ENCODE measurements at regions not wholly inside any gene's neighbourhood (a gene's known extent, or its start where the extent isn't known, plus 50 kb on each side); places are given as distances from the start of the nearest gene placed in this dataset.
A peak's percentile ranks its signal among the peaks of the same experiment; 100 is the strongest.
"Not testable (repeated sequence)": the region's sequence is repeated elsewhere in the genome, so short reads cannot be mapped to it uniquely, and the experiment has no call there.

DNA sequence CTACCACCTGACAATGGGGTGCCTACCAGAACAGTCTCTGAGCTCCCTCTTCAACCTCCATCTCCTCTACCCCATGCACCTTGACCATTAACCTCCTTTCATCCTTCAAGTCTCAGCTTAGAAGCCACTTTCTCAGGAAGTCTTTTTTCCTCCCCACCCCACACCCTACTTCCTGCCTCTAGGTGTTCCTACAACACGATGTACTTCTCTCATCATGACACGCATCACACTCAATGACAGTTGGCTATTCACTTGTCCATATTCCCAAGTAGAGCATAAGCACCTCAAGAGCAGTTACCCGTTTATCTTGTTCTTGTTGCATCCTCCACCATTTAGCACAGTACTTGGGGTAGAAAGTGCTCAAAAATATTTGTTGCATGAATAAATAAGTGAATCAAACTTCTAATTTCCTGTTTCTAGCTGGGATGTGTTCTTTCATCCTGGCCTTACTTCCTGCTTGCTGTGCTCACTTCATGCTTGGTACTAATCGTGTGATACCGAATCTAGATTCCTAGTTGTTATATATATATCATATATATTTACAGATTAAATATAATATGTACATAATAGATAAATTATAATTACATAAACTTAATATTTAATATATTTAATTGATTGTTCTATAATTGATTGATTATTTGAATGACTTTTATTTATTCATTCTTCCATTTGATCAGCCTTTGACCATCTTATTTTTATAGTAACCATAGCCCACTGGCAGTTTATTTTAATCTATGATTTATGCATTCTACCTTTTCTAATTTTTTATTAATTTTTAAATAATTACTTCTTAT is 177.5 kb upstream of the TMEM45B start:
- peaks cover 0 to 5% (median 0%) of the 10 kb centered on the region in 3 donors for H3K9me3 Mint-ChIP-seq
- H3K4me3 Mint-ChIP-seq = no peak overlapping the region
- H3K27ac Mint-ChIP-seq = no peak overlapping the region
- H3K27me3 Mint-ChIP-seq = peaks cover 8% of the 10 kb centered on the region
- no peaks in the 10 kb centered on the region for H3K4me1 Mint-ChIP-seq
- H3K36me3 Mint-ChIP-seq = no peaks in the 10 kb centered on the region

DNA sequence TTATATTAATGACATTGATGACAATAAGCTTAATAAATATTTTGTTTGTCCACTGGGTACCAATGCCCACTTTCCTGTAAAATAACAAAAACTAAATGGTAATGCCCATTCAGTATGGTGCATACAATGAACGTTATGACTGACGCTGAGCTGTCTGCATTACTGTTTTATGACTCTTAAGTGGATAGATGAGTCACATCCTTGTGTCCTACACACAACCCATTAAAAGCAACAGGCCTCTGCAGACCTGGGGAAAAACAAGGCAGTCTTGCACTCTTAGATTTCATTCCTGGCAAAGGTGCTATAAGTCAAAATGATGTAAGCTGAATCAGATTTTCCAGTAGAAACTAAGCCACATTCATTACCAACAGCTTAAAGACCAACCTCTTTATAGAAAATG is 176.3 kb upstream of the TMEM45B start:
- Mint-ChIP-seq H3K36me3 (no peaks in the 10 kb centered on the region), H3K4me1 (no peaks in the 10 kb centered on the region), H3K27ac (no peak overlapping the region), H3K27me3 (peaks cover 6% of the 10 kb centered on the region), H3K4me3 (no peak overlapping the region), H3K9me3 (peaks cover 0 to 5% (median 0%) of the 10 kb centered on the region in 3 donors)

DNA sequence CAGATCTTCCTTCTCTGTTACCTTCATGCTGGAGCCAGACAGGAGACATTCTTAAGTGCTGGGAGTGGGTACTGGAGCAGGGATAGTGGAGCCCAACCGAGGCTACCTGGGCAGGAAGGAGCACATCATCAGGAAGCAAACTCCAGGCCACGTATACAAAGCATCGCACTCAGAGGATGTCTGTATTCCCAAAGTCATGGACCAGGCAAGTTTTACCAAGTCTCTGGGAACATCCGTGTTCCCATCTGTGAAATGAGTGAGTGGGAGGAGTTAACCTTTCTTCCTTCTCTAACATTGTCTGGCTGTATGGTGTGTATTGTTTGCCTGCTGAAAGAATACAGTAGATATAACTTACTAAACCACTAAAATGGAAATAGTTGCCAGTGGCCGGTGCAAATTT is 175.0 kb upstream of the TMEM45B start:
- Mint-ChIP-seq H3K36me3 (no peaks in the 10 kb centered on the region), H3K27me3 (peaks cover 4% of the 10 kb centered on the region), H3K9me3 (peaks cover 0 to 7% (median 0%) of the 10 kb centered on the region in 3 donors), H3K4me3 (no peak overlapping the region), H3K27ac (no peak overlapping the region), H3K4me1 (no peaks in the 10 kb centered on the region)

DNA sequence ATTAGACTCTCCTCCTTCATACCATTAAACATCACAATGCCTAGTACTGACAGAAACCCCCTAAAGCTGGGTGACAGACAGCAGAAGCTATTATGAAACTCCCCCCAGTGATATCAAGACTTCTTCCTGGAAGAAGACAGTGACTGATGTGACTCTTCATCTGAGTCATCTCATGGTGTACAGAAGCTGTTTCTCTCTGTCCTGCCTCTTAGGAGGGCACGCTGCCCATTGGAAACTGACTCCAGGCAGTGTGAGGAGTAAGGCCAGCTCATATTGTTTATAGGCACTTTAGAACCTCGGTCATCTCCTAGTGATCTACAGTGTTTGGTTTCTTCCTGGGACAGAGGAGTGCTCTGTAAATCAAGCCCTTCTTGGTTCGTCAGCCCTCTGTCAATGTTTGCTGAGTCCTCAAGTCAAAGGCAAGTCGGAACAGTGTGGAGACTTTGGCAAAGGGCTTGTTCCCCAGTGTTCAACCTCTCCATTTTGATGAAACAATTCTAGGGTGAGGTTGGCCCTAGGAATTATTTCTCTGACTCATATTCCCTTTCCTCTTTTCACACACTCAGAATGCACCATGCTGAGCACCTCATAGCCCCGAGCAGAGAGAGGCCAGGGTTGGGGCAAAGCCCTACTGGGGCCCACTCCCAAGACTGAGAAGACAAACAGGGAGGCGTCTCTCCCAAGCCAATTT is 172.5 kb upstream of the TMEM45B start:
- Mint-ChIP-seq H3K27ac (no peak overlapping the region), H3K4me1 (no peaks in the 10 kb centered on the region), H3K27me3 (peaks cover 4% of the 10 kb centered on the region), H3K36me3 (no peaks in the 10 kb centered on the region), H3K9me3 (peaks cover 0 to 3% (median 0%) of the 10 kb centered on the region in 3 donors), H3K4me3 (no peak overlapping the region)

DNA sequence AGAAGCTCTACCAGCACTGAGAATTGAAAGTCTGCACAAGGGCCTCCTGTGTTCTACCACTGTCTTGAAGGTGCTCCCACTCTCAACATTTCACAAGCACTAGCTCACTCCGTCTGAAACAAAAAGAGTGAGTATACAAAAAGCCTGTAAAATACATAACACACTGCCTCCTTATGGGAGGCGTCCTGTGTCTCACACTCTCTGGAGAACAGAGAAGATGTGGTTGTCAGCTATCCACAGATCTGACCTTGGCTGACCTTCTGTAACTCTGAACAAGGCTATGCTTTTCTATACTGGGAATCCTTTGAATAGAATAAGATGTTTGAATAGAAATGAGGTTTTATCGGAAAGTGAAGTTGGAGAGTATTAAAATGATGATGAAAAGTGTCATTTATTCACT is 171.3 kb upstream of the TMEM45B start:
- Mint-ChIP-seq H3K4me1 (no peaks in the 10 kb centered on the region), H3K9me3 (peaks cover 0 to 3% (median 0%) of the 10 kb centered on the region in 3 donors), H3K4me3 (no peak overlapping the region)

DNA sequence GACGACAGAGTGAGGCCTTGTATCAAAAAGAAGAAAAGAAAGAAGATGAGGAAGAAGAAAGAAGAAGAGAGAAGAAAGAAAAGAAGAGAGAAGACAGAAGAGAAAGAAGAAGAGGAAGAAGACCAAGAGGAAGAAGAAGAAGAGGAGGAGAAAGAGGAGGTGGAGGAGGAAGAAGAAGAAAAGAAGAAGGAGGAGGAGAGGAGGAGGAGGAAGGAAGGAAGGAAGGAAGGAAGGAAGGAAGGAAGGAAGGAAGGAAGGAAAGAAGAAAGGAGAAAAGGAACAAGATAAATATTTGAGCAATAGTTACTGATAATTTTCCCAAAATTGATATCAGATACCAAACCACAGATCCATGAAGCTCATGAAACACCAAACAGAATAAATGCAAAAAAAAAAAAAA is 169.7 kb upstream of the TMEM45B start:
- no peak overlapping the region for H3K4me3 Mint-ChIP-seq
- H3K9me3 Mint-ChIP-seq = peaks cover 0 to 3% (median 0%) of the 10 kb centered on the region in 3 donors
- no peaks in the 10 kb centered on the region for H3K4me1 Mint-ChIP-seq
- no peaks in the 10 kb centered on the region for H3K36me3 Mint-ChIP-seq
- no peak overlapping the region for H3K27ac Mint-ChIP-seq
- H3K27me3 Mint-ChIP-seq = no peaks in the 10 kb centered on the region

More for the DNA sequence above, 171.3 kb upstream of the TMEM45B start:
- peaks cover 4% of the 10 kb centered on the region for H3K27me3 Mint-ChIP-seq
- H3K36me3 Mint-ChIP-seq = no peaks in the 10 kb centered on the region
- H3K27ac Mint-ChIP-seq = no peak overlapping the region

DNA sequence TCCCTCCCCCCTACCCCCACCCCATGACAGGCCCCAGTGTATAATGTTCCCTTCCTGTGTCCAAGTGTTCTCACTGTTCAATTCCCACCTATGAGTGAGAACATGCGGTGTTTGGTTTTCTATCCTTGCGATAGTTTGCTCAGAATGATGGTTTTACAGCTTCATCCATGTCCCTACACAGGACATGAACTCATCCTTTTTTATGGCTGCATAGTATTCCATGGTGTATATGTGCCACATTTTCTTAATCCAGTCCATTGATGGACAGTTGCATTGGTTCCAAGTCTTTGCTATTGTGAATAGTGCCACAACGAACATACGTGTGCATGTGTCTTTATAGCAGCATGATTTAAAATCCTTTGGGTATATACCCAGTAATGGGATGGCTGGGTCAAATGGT is 165.6 kb upstream of the TMEM45B start:
- H3K36me3 Mint-ChIP-seq, H3K4me3 Mint-ChIP-seq, H3K27me3 Mint-ChIP-seq, H3K9me3 Mint-ChIP-seq, H3K4me1 Mint-ChIP-seq, H3K27ac Mint-ChIP-seq: not testable (repeated sequence)

DNA sequence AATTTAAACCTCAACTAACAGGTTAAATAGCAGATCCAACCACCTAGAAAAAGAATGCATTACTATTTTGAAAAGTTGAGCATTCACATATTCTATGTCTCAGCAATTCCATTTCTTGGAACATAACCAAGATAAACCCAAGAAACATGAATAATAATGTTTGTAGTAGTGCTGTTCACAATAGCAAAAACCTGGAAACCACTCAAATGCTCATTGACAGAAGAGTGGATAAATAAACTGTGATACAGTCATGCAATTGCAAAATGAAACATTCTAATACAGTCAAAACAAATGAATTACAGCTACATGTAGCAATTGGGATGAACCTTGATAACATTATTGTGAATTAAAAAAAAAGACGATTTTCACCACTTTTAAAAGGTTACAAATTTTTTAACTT is 162.8 kb upstream of the TMEM45B start:
- Mint-ChIP-seq H3K27ac (no peak overlapping the region), H3K36me3 (peaks cover 3% of the 10 kb centered on the region), H3K27me3 (peaks cover 4% of the 10 kb centered on the region), H3K4me1 (no peaks in the 10 kb centered on the region), H3K9me3 (peaks cover 8 to 23% (median 21%) of the 10 kb centered on the region in 3 donors), H3K4me3 (no peak overlapping the region)

DNA sequence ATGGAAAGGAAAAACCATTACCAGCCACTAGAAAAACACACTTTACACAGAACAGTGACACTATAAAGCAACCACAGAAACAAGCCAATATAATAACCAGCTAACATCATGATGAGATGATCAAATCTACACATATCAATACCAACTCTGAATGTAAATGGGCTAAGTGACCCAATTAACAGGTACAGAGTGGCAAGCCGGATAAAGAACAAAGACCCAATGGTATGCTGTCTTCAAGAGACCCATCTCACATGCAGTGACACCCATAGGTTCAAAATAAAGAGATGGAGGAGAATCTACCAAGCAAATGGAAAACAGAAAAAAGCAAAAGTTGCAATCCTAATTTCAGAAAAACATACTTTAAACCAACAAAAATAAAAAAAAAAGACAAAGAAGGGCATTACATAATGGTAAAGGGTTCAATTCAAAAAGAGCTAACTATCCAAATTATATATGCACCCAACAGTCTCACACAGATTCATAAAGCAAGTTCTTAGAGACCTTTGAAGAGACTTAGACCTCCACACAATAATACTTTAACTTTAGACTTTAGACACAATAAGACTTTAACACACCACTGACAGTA is 160.3 kb upstream of the TMEM45B start:
- H3K9me3 Mint-ChIP-seq = peaks cover 8 to 23% (median 21%) of the 10 kb centered on the region in 3 donors
- no peaks in the 10 kb centered on the region for H3K4me1 Mint-ChIP-seq
- peaks cover 4% of the 10 kb centered on the region for H3K27me3 Mint-ChIP-seq
- peak overlapping the region in 1 of 3 donors; percentile 2 for H3K27ac Mint-ChIP-seq
- H3K36me3 Mint-ChIP-seq = peaks cover 3% of the 10 kb centered on the region
- H3K4me3 Mint-ChIP-seq = no peak overlapping the region

DNA sequence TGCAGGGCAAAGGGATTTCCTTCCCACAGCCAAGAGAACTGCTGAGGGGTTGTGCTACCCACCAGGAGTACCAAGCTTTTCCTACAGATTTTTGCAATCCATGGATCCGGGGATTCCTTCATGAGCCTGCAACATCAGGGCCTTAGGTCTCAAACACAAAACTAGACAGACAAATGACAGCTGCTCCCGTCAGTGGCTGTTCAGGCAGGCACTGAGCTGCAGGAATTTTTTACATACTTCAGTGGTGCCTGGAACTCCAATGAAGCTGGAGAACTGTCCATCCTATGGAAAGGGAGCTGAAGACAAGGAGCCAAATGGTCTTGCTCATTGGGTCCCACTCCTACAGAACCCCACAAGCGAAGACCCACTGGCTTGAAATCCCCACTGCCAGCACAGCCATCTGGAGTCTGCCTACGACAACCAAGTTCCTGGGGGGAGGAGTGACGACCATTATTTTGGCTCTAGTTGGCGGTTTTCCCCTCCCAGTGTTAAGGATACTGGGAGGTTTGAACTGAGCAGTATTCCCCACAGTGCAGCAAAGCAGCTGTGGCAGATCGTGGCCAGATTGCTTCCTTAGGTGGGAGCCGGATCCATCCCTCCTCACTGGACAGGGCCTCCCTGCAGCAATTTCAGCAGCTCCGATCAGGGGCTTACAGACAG is 157.7 kb upstream of the TMEM45B start:
- H3K9me3 Mint-ChIP-seq = peaks cover 8 to 32% (median 23%) of the 10 kb centered on the region in 3 donors

DNA sequence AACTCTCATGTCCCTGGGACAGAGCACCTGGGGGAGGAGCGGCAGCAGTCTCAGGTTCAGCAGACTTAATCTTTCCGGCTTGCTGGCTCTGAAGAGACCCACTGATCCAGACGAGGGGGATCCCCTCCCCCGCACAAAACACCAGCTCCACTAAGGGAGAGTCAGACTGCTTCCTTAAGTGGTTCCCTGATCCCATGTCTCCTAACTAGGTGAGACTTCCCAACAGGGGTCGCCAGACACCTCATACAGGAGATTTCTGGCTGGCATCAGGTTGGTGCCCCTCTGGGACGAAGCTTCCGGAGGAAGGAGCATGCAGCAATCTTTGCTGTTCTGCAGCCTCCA is 157.2 kb upstream of the TMEM45B start:
- H3K27ac Mint-ChIP-seq = no peak overlapping the region
- H3K4me3 Mint-ChIP-seq = no peak overlapping the region
- peaks cover 8 to 33% (median 23%) of the 10 kb centered on the region in 3 donors for H3K9me3 Mint-ChIP-seq
- peaks cover 3% of the 10 kb centered on the region for H3K36me3 Mint-ChIP-seq
- H3K4me1 Mint-ChIP-seq = no peaks in the 10 kb centered on the region
- peaks cover 4% of the 10 kb centered on the region for H3K27me3 Mint-ChIP-seq

More for the DNA sequence above, 157.7 kb upstream of the TMEM45B start:
- no peak overlapping the region for H3K4me3 Mint-ChIP-seq
- no peak overlapping the region for H3K27ac Mint-ChIP-seq
- no peaks in the 10 kb centered on the region for H3K4me1 Mint-ChIP-seq
- H3K27me3 Mint-ChIP-seq = peaks cover 4% of the 10 kb centered on the region
- H3K36me3 Mint-ChIP-seq = peaks cover 3% of the 10 kb centered on the region

DNA sequence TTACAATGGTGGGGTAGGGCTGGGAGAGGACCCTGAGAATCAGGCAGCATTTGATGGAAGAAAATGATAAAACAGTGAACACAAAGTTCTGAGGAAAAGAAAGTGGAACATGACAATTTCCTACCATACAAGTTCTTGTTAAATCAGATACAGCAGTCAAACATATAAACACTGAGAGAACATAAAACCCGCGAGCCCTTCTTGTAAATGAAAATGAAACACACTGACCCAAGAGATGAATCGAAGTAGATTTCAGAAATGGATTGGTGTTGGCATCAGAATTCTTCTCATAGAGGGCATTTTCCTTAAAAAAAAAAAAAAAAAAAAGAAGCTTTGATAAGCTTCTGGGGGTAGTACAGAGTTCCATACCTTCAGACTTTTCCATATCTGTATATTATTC is 134.7 kb upstream of the TMEM45B start:
- Mint-ChIP-seq H3K9me3 (no peaks in the 10 kb centered on the region), H3K27ac (no peak overlapping the region), H3K27me3 (no peaks in the 10 kb centered on the region), H3K4me3 (no peak overlapping the region), H3K36me3 (no peaks in the 10 kb centered on the region), H3K4me1 (no peaks in the 10 kb centered on the region)

DNA sequence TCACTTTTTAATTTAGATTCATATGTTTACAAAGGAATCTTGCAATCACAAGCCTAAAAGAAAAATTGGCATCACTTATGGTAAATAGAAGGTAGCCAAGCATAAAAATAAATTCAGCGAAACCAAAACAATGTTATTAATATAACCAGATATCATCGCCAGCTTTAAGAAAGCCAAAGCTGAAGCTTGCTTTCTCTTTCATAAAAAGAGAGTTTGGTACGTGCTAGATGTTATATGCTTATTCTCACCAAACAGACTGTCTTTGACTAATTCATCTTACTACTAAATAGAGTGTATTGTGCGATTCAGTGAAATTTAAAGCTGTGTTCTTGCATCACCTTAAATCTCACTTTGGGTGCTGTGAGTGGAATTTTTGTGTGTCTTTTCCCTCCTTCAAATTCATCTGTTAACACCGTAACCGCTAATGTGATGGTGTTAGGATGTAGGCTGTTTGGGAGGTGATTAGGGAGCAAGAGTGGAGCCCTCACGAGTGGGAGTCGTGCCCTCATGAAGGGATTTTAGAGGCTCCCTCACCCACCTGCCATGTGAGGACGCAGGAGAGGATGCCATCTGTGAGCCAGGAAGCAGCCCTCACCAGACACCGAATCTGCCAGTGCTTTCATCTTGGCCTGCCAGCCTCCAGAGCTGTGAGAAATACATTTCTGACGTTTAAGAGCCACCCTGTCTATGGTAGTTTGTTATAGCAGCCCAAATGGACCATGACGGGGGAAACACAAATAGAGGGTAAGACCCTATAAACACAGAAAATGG is 134.1 kb upstream of the TMEM45B start:
- H3K36me3 Mint-ChIP-seq = no peaks in the 10 kb centered on the region
- no peak overlapping the region for H3K4me3 Mint-ChIP-seq
- no peaks in the 10 kb centered on the region for H3K9me3 Mint-ChIP-seq
- H3K27ac Mint-ChIP-seq = no peak overlapping the region
- H3K4me1 Mint-ChIP-seq = no peaks in the 10 kb centered on the region
- H3K27me3 Mint-ChIP-seq = no peaks in the 10 kb centered on the region

DNA sequence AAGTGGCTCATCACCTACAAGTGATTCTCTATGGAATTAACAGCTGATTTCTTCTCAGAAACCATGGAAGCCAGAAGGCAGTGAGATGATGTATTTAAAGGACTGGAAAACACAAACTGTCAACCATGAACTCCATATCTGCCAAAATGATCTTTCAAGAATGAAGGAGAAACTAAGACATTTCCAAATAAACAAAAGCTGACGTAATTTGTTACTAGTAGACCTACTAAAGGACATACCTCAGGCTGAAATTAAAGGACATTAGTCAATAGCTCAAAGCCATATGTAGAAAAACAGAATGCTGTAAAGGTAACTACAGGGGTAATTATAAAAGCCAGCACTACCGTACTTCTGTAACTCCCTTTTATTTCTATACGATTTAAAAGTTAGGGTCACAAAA is 129.4 kb upstream of the TMEM45B start:
- H3K9me3 Mint-ChIP-seq = no peaks in the 10 kb centered on the region
- no peak overlapping the region for H3K4me3 Mint-ChIP-seq
- no peaks in the 10 kb centered on the region for H3K4me1 Mint-ChIP-seq
- H3K27ac Mint-ChIP-seq = no peak overlapping the region
- no peaks in the 10 kb centered on the region for H3K36me3 Mint-ChIP-seq
- no peaks in the 10 kb centered on the region for H3K27me3 Mint-ChIP-seq

DNA sequence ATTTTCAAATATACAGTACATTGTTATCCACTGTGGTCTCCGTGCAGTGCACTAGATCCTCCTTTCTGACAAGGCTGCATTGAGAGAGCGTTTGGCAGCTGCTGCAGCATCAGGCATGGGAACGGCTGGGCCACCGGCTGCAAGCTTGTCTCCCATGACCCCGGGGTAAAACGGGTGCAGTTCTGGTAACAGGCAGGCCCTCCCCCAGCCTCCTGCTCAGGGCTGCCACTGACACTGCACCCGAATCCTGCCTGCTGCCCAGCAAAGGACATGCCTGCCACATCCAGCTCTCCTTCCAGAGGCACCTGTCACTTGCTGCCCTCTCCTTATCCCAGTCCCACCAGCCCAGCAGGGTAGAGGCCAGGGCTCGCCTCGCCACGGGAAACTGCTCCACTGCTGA is 124.5 kb upstream of the TMEM45B start:
- Mint-ChIP-seq H3K27me3 (peaks cover 8% of the 10 kb centered on the region), H3K27ac (no peak overlapping the region), H3K4me3 (no peak overlapping the region), H3K36me3 (no peaks in the 10 kb centered on the region), H3K9me3 (no peaks in the 10 kb centered on the region), H3K4me1 (peaks cover 0 to 6% (median 3%) of the 10 kb centered on the region in 3 donors)
